HepG2 (cell line): ENCODE measurements at regions not wholly inside any gene's neighbourhood (a gene's known extent, or its start where the extent isn't known, plus 50 kb on each side); places are given as distances from the start of the nearest gene placed in this dataset.

Source experiments
- ATAC-seq: fragments of 200-7000 bp; cut with Tn5 transposase; 3 replicates; pipeline ENCODE4 v1.9.1; 2020; ENCODE audit warnings: mild to moderate bottlenecking, moderate library complexity
- BruUV-seq: library from RNA; stranded (reverse); fragments of 400-500 nt; replicated peaks from 2 replicates; lab custom pipeline; 2021; lab: Mats Ljungman, UMichigan
- CTCF ChIA-PET: fragments of 300-600 bp; formaldehyde crosslinking; extraction: SDS; loops from one replicate; lab custom pipeline; 2021; ENCODE audit warnings: low total read pairs, inconsistent platforms, low intra/inter-chr PET ratio; lab: Yijun Ruan, JAX
- POLR2A ChIA-PET: fragments of 350-600 bp; sonication (Branson Sonifier 250); formaldehyde crosslinking; loops from one replicate; lab custom pipeline; 2020; ENCODE audit warnings: antibody characterized with exemption, inconsistent platforms; lab: Yijun Ruan, JAX
- DNase-seq: peaks from one replicate; pipeline ENCODE4 v3.0.0-alpha.2; 2015; ENCODE audit warnings: low spot score
- FAIRE-seq: peaks from 3 replicates; lab custom pipeline; 2011; peaks lifted over from hg19 to GRCh38; lab: Jason Lieb, UNC
- H2AFZ ChIP-seq: one replicate; pipeline ENCODE4 v1.6.1; 2011; ENCODE audit warnings: low read length, inconsistent platforms
- H3K27ac ChIP-seq: fragments of 300-600 bp; 3 replicates; pipeline ENCODE4 v1.8.0; 2011; ENCODE audit warnings: mixed run types, mild to moderate bottlenecking, mixed read lengths, low read length, inconsistent platforms; ENCODE audit not compliant: insufficient read depth; ENCODE audit errors: extremely low read length
- H3K27me3 ChIP-seq, 2 experiments: fragments of 200-600 bp in 1 of 2; 2 replicates in 1 of 2; 3 replicates in 1 of 2; pipeline versions ENCODE4 v1.6.0 to v1.8.0; 2011; ENCODE audit warnings: low read length in 2 of 2, mild to moderate bottlenecking in 2 of 2, moderate library complexity in 2 of 2, inconsistent platforms in 1 of 2; ENCODE audit not compliant: insufficient read depth in 2 of 2, control insufficient read depth in 1 of 2
- H3K36me3 ChIP-seq, 2 experiments: fragments of 200-600 bp in 1 of 2; replicated peaks in 1 of 2; 2 replicates in 1 of 2; 3 replicates in 1 of 2; pipeline versions ENCODE4 v1.5.1 to v1.8.0; 2011; ENCODE audit warnings: low read length in 2 of 2, inconsistent platforms in 1 of 2; ENCODE audit not compliant: insufficient read depth in 2 of 2, control insufficient read depth in 1 of 2
- H3K4me1 ChIP-seq: 2 replicates; pipeline ENCODE4 v1.5.1; 2012; ENCODE audit warnings: low read length, inconsistent platforms; ENCODE audit not compliant: insufficient read depth
- H3K4me2 ChIP-seq: 2 replicates; pipeline ENCODE4 v1.6.0; 2011; ENCODE audit warnings: low read depth, low read length, inconsistent platforms
- H3K4me3 ChIP-seq, 3 experiments: fragments of 200-600 bp in 1 of 3; sonication (generic), shearing (Covaris generic) in 1 of 3; replicated peaks in 1 of 3; 2 replicates each; pipeline ENCODE4 v1.5.1; 2011 to 2016; ENCODE audit warnings: low read length in 3 of 3, inconsistent platforms in 2 of 3, low read depth in 2 of 3, mild to moderate bottlenecking in 2 of 3, control low read depth in 1 of 3, mixed read lengths in 1 of 3; ENCODE audit not compliant: insufficient read depth in 1 of 3
- H3K79me2 ChIP-seq: one replicate; pipeline ENCODE4 v1.6.1; 2011; ENCODE audit warnings: low read length, inconsistent platforms; ENCODE audit not compliant: insufficient read depth
- H3K9ac ChIP-seq: 2 replicates; pipeline ENCODE4 v1.6.0; 2011; ENCODE audit warnings: mild to moderate bottlenecking, low read depth, low read length, inconsistent platforms; ENCODE audit not compliant: insufficient read depth
- H3K9me3 ChIP-seq: 2 replicates; pipeline ENCODE4 v1.5.1; 2012; ENCODE audit warnings: mild to moderate bottlenecking, low read length
- H4K20me1 ChIP-seq: 2 replicates; pipeline ENCODE4 v1.6.0; 2011; ENCODE audit warnings: inconsistent platforms, mild to moderate bottlenecking, low read length, moderate library complexity; ENCODE audit not compliant: insufficient read depth
- BCL3 ChIP-seq: sonication (generic); formaldehyde crosslinking; IDR thresholded peaks from 2 replicates; pipeline ENCODE4 v1.5.1; 2020; ENCODE audit warnings: mild to moderate bottlenecking, missing genetic modification reagents, moderate library complexity
- HOXA5 ChIP-seq: sonication (generic); formaldehyde crosslinking; IDR thresholded peaks from 2 replicates; pipeline ENCODE4 v1.4.0; 2020; ENCODE audit warnings: missing genetic modification reagents
- KDM4B ChIP-seq: sonication (generic); formaldehyde crosslinking; IDR thresholded peaks from 2 replicates; pipeline ENCODE4 v1.4.0; 2020; ENCODE audit warnings: missing genetic modification reagents
- MBD4 ChIP-seq: IDR thresholded peaks from 2 replicates; pipeline ENCODE4 v1.6.1; 2012; ENCODE audit warnings: low read length, inconsistent platforms, borderline replicate concordance
- NFE2L1 ChIP-seq: sonication (generic); formaldehyde crosslinking; IDR thresholded peaks from 2 replicates; pipeline ENCODE4 v1.4.0; 2020; ENCODE audit warnings: missing genetic modification reagents, mild to moderate bottlenecking, borderline replicate concordance
- NR2F2 ChIP-seq: IDR thresholded peaks from 2 replicates; pipeline ENCODE4 v1.6.1; 2012; ENCODE audit warnings: low read depth, inconsistent platforms, borderline replicate concordance
- PCBP1 ChIP-seq: fragments of 200-400 bp; formaldehyde crosslinking; IDR thresholded peaks from 2 replicates; pipeline ENCODE4 v1.6.1; 2017; ENCODE audit warnings: mild to moderate bottlenecking, low read depth, low read length, borderline replicate concordance
- SP5 ChIP-seq: IDR thresholded peaks from 2 replicates; pipeline ENCODE4 v1.6.1; 2016; ENCODE audit warnings: low read depth, borderline replicate concordance
- ZBTB1 ChIP-seq: sonication (generic); formaldehyde crosslinking; IDR thresholded peaks from 2 replicates; pipeline ENCODE4 v1.4.0; 2020; ENCODE audit warnings: missing genetic modification reagents, borderline replicate concordance
- ZMYM4 ChIP-seq: sonication (generic); formaldehyde crosslinking; IDR thresholded peaks from 2 replicates; pipeline ENCODE4 v1.8.1; 2023; ENCODE audit warnings: mild to moderate bottlenecking, missing genetic modification reagents
- ZNF20 ChIP-seq: sonication (generic); formaldehyde crosslinking; IDR thresholded peaks from 2 replicates; pipeline ENCODE4 v1.4.0; 2020; ENCODE audit warnings: mild to moderate bottlenecking, moderate library complexity, missing genetic modification reagents
- ZNF616 ChIP-seq: sonication (generic); formaldehyde crosslinking; IDR thresholded peaks from 2 replicates; pipeline ENCODE4 v1.5.0; 2020; ENCODE audit warnings: low read depth, mild to moderate bottlenecking, missing genetic modification reagents
- ZNF879 ChIP-seq: sonication (generic); formaldehyde crosslinking; IDR thresholded peaks from 2 replicates; pipeline ENCODE4 v1.8.1; 2023; ENCODE audit warnings: missing genetic modification reagents
- WGBS: methylation state at CpG from one replicate; pipeline ENCODE4 v1.1.6; 2017; ENCODE audit warnings: low lambda C conversion rate; 5-methylcytosine and 5-hydroxymethylcytosine counted together
- in situ Hi-C: cut with HindIII; loops from 2 replicates; pipeline ENCODE4 v1.10.0; 2017; ENCODE audit warnings: low pct_unique_long_range_greater_than_20kb; ENCODE audit not compliant: extremely low pct_ligation_motif_present
- intact Hi-C: fragments of 100-400 bp; cut with micrococcal nuclease; formaldehyde crosslinking; loops from one replicate; pipeline ENCODE4 v1.10.0; 2022; ENCODE audit not compliant: unreplicated experiment
- TF ChIP-seq, protein P1 (sequence below): sonication (generic); formaldehyde crosslinking; IDR thresholded peaks from 2 replicates; pipeline ENCODE4; 2020; ENCODE audit warnings: missing genetic modification reagents, mild to moderate bottlenecking, borderline replicate concordance

GRCh38 chr4:24742335-24742734 lies 53.0 kb upstream of the SOD3 start (continued):
- no peak for TF ChIP-seq ZNF616 (CRISPR knock-in tag)
- TF ChIP-seq NFE2L1 (CRISPR knock-in tag): no peak
- no peak for TF ChIP-seq BCL3

DNA sequence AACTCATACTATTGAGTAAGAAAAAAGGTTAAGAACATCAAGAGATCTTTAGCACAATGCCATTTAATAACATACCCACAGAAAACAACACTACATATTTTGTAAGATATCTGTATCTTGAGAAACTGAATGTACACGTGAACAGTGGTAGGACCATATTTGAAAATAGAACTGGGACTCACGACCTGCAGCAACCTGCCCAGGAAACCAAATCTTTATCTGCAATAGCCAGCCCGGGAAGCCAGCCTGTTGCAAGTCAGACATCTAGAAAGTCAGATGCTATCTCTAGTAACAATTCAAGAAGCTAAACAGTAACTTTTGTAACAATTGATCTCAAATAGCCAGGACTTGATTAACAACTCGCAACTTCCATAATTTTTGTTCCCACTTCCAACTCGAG lies 52.6 kb upstream of the SOD3 start:
- in situ Hi-C loops: no loop called here
- Histone ChIP-seq H3K9ac (no peak overlapping the region), H3K27me3 (no peaks in the 10 kb centered on the region), H3K9me3 (peaks cover 4% of the 10 kb centered on the region; the same call in 1 of the 2 replicates)
- TF ChIP-seq SP5 (CRISPR knock-in tag) (no peak), ZNF879 (CRISPR knock-in tag) (no peak), ZBTB1 (CRISPR knock-in tag) (no peak), HOXA5 (CRISPR knock-in tag) (no peak), ZMYM4 (no peak), MBD4 (no peak), KDM4B (CRISPR knock-in tag) (no peak), ZNF20 (CRISPR knock-in tag) (no peak), NR2F2 (no peak), PCBP1 (no peak)
- TF ChIP-seq, protein P1, sequence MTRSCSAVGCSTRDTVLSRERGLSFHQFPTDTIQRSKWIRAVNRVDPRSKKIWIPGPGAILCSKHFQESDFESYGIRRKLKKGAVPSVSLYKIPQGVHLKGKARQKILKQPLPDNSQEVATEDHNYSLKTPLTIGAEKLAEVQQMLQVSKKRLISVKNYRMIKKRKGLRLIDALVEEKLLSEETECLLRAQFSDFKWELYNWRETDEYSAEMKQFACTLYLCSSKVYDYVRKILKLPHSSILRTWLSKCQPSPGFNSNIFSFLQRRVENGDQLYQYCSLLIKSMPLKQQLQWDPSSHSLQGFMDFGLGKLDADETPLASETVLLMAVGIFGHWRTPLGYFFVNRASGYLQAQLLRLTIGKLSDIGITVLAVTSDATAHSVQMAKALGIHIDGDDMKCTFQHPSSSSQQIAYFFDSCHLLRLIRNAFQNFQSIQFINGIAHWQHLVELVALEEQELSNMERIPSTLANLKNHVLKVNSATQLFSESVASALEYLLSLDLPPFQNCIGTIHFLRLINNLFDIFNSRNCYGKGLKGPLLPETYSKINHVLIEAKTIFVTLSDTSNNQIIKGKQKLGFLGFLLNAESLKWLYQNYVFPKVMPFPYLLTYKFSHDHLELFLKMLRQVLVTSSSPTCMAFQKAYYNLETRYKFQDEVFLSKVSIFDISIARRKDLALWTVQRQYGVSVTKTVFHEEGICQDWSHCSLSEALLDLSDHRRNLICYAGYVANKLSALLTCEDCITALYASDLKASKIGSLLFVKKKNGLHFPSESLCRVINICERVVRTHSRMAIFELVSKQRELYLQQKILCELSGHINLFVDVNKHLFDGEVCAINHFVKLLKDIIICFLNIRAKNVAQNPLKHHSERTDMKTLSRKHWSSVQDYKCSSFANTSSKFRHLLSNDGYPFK (CRISPR knock-in tag): no peak
- TF ChIP-seq, all 625 proteins: peak for 0
- H2AFZ ChIP-seq: no peak overlapping the region
- no TSS peak for BruUV-seq
- POLR2A ChIA-PET: no interaction called here
- H3K4me1 ChIP-seq: no peaks in the 10 kb centered on the region
- intact Hi-C loops: no loop called here
- no peaks in the 10 kb centered on the region for H4K20me1 ChIP-seq
- WGBS: 32% methylated on average over 5 of the region's 5 CpGs
- H3K79me2 ChIP-seq: no peaks in the 10 kb centered on the region
- FAIRE-seq (no peak), DNase-seq (no peak), ATAC-seq (no peak)
- CTCF ChIA-PET: no interaction called here
- no peak overlapping the region for H3K27ac ChIP-seq
- H3K4me2 ChIP-seq: no peak overlapping the region
- H3K36me3 ChIP-seq: no peaks in the 10 kb centered on the region
- H3K4me3 ChIP-seq: no peak overlapping the region
